ENCODE measurements at regions not wholly inside any gene's neighbourhood (a gene's known extent, or its start where the extent isn't known, plus 50 kb on each side); places are given as distances from the start of the nearest gene placed in this dataset.

DNA sequence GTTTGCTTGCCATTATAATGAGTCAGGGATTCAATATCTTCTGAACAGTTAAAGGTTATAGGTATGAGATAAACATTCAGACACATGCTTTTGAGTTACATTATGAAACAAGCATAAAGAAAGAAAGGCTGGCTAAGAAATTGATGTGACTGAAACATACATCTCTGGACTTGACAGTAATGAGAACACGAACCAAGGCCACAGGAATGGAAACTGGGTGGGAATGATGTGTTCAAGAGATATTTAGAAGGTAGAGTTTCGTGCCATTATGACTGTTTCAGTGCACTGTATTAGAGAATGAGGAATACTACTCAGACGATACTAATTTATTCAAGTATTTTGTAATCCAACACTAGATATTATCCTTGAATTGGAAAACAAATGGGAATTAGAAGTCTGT lies 332.1 kb upstream of the MAGI2 start:
- Mint-ChIP-seq H3K4me3 (no peak overlapping the region), H3K9me3 (peaks cover 0 to 11% (median 3%) of the 10 kb centered on the region in 7 donors), H3K27ac (no peak overlapping the region), H3K4me1 (no peaks in the 10 kb centered on the region), H3K36me3 (no peaks in the 10 kb centered on the region), H3K27me3 (no peaks in the 10 kb centered on the region)
- Histone ChIP-seq H3K36me3 (ENCODE audit: control insufficient read depth, insufficient read depth, low read length) (no peaks in the 10 kb centered on the region), H3K27ac (ENCODE audit: insufficient read depth, low read length, poor library complexity, severe bottlenecking) (no peak overlapping the region), H3K4me1 (ENCODE audit: control insufficient read depth, insufficient read depth, low read length, poor library complexity, severe bottlenecking) (no peaks in the 10 kb centered on the region), H3K4me3 (ENCODE audit: low read depth, low read length) (no peak overlapping the region), H3K9me3 (ENCODE audit: control insufficient read depth in 2 of 2, low read length in 2 of 2) (peaks cover 0 to 5% of the 10 kb centered on the region in 2 experiments), H3K27me3 (ENCODE audit: control insufficient read depth, insufficient read depth, low read length) (no peaks in the 10 kb centered on the region)
- ATAC-seq (ENCODE audit: low read depth in 2 of 2), result no peak
- no peak for DNase-seq

DNA sequence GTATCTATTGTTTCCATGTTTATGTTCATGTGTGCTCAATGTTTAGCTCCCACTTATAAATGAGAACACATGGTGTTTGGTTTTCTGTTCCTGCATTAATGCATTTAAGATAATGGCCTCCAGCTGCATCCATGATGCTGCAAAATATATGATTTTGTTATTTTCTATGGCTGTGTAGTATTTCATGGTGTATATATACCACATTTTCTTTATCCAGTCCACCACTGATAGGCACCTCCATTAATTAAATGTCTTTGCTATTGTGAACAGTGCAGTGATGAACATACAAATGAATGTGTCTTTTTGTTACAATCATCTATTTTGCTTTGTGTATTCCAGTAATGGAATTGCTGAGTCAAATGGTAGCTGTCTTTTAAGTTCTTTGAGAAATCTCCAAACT lies 329.4 kb upstream of the MAGI2 start:
- Histone ChIP-seq H3K27ac (ENCODE audit: insufficient read depth, low read length, poor library complexity, severe bottlenecking) (no peak overlapping the region), H3K27me3 (ENCODE audit: control insufficient read depth, insufficient read depth, low read length) (no peaks in the 10 kb centered on the region), H3K36me3 (ENCODE audit: control insufficient read depth, insufficient read depth, low read length) (no peaks in the 10 kb centered on the region), H3K9me3 (ENCODE audit: control insufficient read depth in 2 of 2, low read length in 2 of 2) (peaks cover 0 to 5% of the 10 kb centered on the region in 2 experiments), H3K4me1 (ENCODE audit: control insufficient read depth, insufficient read depth, low read length, poor library complexity, severe bottlenecking) (no peaks in the 10 kb centered on the region), H3K4me3 (ENCODE audit: low read depth, low read length) (no peak overlapping the region)
- Mint-ChIP-seq H3K4me3 (no peak overlapping the region), H3K27me3 (no peaks in the 10 kb centered on the region), H3K9me3 (peaks cover 0 to 11% (median 3%) of the 10 kb centered on the region in 7 donors), H3K27ac (no peak overlapping the region), H3K4me1 (no peaks in the 10 kb centered on the region), H3K36me3 (no peaks in the 10 kb centered on the region)
- ATAC-seq (ENCODE audit: low read depth in 2 of 2) (no peak), DNase-seq (no peak)

GRCh38 chr7:79782256-79782655 lies 328.8 kb upstream of the MAGI2 start:
- H3K27me3 Mint-ChIP-seq, result no peaks in the 10 kb centered on the region
- H3K36me3 Mint-ChIP-seq, result no peaks in the 10 kb centered on the region
- H3K4me1 Mint-ChIP-seq, result no peaks in the 10 kb centered on the region
- ATAC-seq (ENCODE audit: low read depth in 2 of 2) (no peak), DNase-seq (no peak)
- Histone ChIP-seq H3K27me3 (ENCODE audit: control insufficient read depth, insufficient read depth, low read length) (no peaks in the 10 kb centered on the region), H3K4me3 (ENCODE audit: low read depth, low read length) (no peak overlapping the region), H3K4me1 (ENCODE audit: control insufficient read depth, insufficient read depth, low read length, poor library complexity, severe bottlenecking) (no peaks in the 10 kb centered on the region), H3K9me3 (ENCODE audit: control insufficient read depth in 2 of 2, low read length in 2 of 2) (peaks cover 0 to 5% of the 10 kb centered on the region in 2 experiments), H3K36me3 (ENCODE audit: control insufficient read depth, insufficient read depth, low read length) (no peaks in the 10 kb centered on the region), H3K27ac (ENCODE audit: insufficient read depth, low read length, poor library complexity, severe bottlenecking) (no peak overlapping the region)
- no peak overlapping the region for H3K27ac Mint-ChIP-seq
- no peak overlapping the region for H3K4me3 Mint-ChIP-seq
- peaks cover 0 to 11% (median 3%) of the 10 kb centered on the region in 7 donors for H3K9me3 Mint-ChIP-seq

- H3K36me3 ChIP-seq (ENCODE audit: control insufficient read depth, insufficient read depth, low read length), result no peaks in the 10 kb centered on the region
- no peaks in the 10 kb centered on the region for H3K27me3 ChIP-seq (ENCODE audit: control insufficient read depth, insufficient read depth, low read length)
- H3K4me1 ChIP-seq (ENCODE audit: control insufficient read depth, insufficient read depth, low read length, poor library complexity, severe bottlenecking), result no peaks in the 10 kb centered on the region
- H3K27ac ChIP-seq (ENCODE audit: insufficient read depth, low read length, poor library complexity, severe bottlenecking), result no peak overlapping the region
- H3K4me1 Mint-ChIP-seq, result no peaks in the 10 kb centered on the region
- H3K27ac Mint-ChIP-seq, result no peak overlapping the region
- peaks cover 0 to 5% of the 10 kb centered on the region in 2 experiments for H3K9me3 ChIP-seq (ENCODE audit: control insufficient read depth in 2 of 2, low read length in 2 of 2)
- no peak overlapping the region for H3K4me3 Mint-ChIP-seq
- no peaks in the 10 kb centered on the region for H3K36me3 Mint-ChIP-seq
- no peak for DNase-seq
- H3K27me3 Mint-ChIP-seq, result no peaks in the 10 kb centered on the region
- H3K4me3 ChIP-seq (ENCODE audit: low read depth, low read length), result no peak overlapping the region
- ATAC-seq (ENCODE audit: low read depth in 2 of 2), result no peak
- H3K9me3 Mint-ChIP-seq, result peaks cover 0 to 11% (median 5%) of the 10 kb centered on the region in 7 donors
Measured at GRCh38 chr7:79781716-79782115, 328.2 kb upstream of the MAGI2 start.

DNA sequence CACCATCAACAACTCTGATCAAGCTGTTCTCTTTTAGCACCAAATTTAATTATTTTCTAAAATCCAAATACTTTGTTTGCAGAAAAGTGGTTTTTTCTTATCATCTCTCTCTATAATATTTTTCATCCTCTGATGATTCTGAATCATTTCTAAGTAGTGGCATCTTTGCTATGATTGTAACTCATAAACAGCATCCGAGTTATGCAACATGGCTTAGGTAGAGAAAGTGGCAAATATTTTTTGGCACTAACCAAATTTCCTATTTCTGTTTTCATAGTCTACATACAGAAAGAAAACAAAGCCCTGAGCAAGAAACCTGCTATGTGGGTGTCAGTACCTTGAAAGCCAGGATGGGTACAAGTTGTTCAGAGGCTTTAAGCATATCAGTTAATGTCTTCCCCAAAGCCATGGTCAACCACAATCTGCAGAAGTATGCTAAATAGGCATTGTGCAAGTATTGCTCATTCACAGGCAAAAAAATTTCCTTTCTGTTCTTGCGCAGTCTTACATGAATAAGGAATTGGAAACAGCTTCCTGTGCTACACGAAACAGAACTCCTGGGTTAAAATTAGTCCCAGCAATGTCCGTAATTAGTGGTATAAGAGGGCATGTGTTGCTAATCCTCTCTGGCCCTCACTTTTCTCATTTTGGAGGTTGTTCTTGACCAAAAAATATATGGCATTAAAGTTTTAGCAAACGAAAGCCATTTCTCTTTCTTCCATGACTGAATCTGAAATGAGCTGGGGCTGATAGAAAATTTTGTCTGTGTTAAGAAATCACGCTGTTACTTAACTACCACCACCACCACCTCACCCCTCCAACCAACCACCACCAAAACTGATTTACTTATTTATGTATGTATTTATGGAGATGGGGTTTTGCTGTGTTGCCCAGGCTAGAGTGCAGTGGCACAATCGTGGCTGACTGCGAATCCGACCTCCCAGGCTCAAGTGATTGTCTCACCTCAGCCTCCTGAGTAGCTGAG lies 325.6 kb upstream of the MAGI2 start:
- Histone ChIP-seq H3K4me3 (ENCODE audit: low read depth, low read length) (no peak overlapping the region), H3K9me3 (ENCODE audit: control insufficient read depth in 2 of 2, low read length in 2 of 2) (no peaks in the 10 kb centered on the region), H3K4me1 (ENCODE audit: control insufficient read depth, insufficient read depth, low read length, poor library complexity, severe bottlenecking) (no peaks in the 10 kb centered on the region), H3K27ac (ENCODE audit: insufficient read depth, low read length, poor library complexity, severe bottlenecking) (no peak overlapping the region), H3K27me3 (ENCODE audit: control insufficient read depth, insufficient read depth, low read length) (no peaks in the 10 kb centered on the region), H3K36me3 (ENCODE audit: control insufficient read depth, insufficient read depth, low read length) (no peaks in the 10 kb centered on the region)
- DNase-seq, result no peak
- no peak overlapping the region for H3K27ac Mint-ChIP-seq
- H3K36me3 Mint-ChIP-seq, result no peaks in the 10 kb centered on the region
- no peak overlapping the region for H3K4me3 Mint-ChIP-seq
- ATAC-seq (ENCODE audit: low read depth in 2 of 2), result no peak
- H3K9me3 Mint-ChIP-seq, result peaks cover 0 to 6% (median 5%) of the 10 kb centered on the region in 7 donors
- H3K27me3 Mint-ChIP-seq, result no peaks in the 10 kb centered on the region
- no peaks in the 10 kb centered on the region for H3K4me1 Mint-ChIP-seq

DNA sequence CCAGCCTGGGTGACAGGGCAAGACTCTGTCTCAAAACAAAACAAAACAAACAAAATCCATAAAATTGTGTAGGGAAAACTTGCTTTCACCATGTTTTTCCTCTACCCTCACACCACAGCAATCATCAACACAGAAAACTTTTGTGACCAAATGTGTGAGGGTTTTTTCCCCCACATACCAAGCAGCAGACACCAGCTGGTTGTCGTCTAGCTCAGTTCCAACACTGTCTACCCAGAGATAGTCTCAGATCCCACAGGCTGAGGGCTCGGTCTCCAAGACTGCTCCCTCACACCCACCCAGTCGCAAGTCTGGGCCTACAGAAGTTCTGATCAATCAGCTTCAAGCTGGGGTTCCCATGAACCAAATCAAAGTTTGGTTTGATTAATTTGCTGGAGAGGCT lies 322.4 kb upstream of the MAGI2 start:
- H3K9me3 ChIP-seq (ENCODE audit: control insufficient read depth in 2 of 2, low read length in 2 of 2), result no peaks in the 10 kb centered on the region
- H3K4me1 Mint-ChIP-seq, result no peaks in the 10 kb centered on the region
- H3K27ac Mint-ChIP-seq, result no peak overlapping the region
- ATAC-seq (ENCODE audit: low read depth in 2 of 2), result no peak
- no peak overlapping the region for H3K27ac ChIP-seq (ENCODE audit: insufficient read depth, low read length, poor library complexity, severe bottlenecking)
- no peaks in the 10 kb centered on the region for H3K4me1 ChIP-seq (ENCODE audit: control insufficient read depth, insufficient read depth, low read length, poor library complexity, severe bottlenecking)
- no peaks in the 10 kb centered on the region for H3K36me3 Mint-ChIP-seq
- peaks cover 0 to 5% (median 2%) of the 10 kb centered on the region in 7 donors for H3K9me3 Mint-ChIP-seq
- no peaks in the 10 kb centered on the region for H3K27me3 ChIP-seq (ENCODE audit: control insufficient read depth, insufficient read depth, low read length)
- H3K36me3 ChIP-seq (ENCODE audit: control insufficient read depth, insufficient read depth, low read length), result no peaks in the 10 kb centered on the region
- no peak overlapping the region for H3K4me3 Mint-ChIP-seq
- DNase-seq, result no peak
- H3K27me3 Mint-ChIP-seq, result no peaks in the 10 kb centered on the region
- H3K4me3 ChIP-seq (ENCODE audit: low read depth, low read length), result no peak overlapping the region

GRCh38 chr7:79774150-79774549 lies 320.7 kb upstream of the MAGI2 start:
- Mint-ChIP-seq H3K27me3 (no peaks in the 10 kb centered on the region), H3K4me1 (no peaks in the 10 kb centered on the region), H3K36me3 (no peaks in the 10 kb centered on the region), H3K9me3 (peaks cover 0 to 6% (median 2%) of the 10 kb centered on the region in 7 donors), H3K4me3 (no peak overlapping the region), H3K27ac (no peak overlapping the region)
- DNase-seq (no peak), ATAC-seq (ENCODE audit: low read depth in 2 of 2) (no peak)
- no peaks in the 10 kb centered on the region for H3K36me3 ChIP-seq (ENCODE audit: control insufficient read depth, insufficient read depth, low read length)
- H3K4me3 ChIP-seq (ENCODE audit: low read depth, low read length), result no peak overlapping the region
- no peaks in the 10 kb centered on the region for H3K4me1 ChIP-seq (ENCODE audit: control insufficient read depth, insufficient read depth, low read length, poor library complexity, severe bottlenecking)
- no peaks in the 10 kb centered on the region for H3K27me3 ChIP-seq (ENCODE audit: control insufficient read depth, insufficient read depth, low read length)
- peaks cover 0 to 1% of the 10 kb centered on the region in 2 experiments for H3K9me3 ChIP-seq (ENCODE audit: control insufficient read depth in 2 of 2, low read length in 2 of 2)
- H3K27ac ChIP-seq (ENCODE audit: insufficient read depth, low read length, poor library complexity, severe bottlenecking), result no peak overlapping the region

GRCh38 chr7:79770970-79771369 lies 317.5 kb upstream of the MAGI2 start:
- H3K27me3 ChIP-seq (ENCODE audit: control insufficient read depth, insufficient read depth, low read length), result no peaks in the 10 kb centered on the region
- no peaks in the 10 kb centered on the region for H3K36me3 ChIP-seq (ENCODE audit: control insufficient read depth, insufficient read depth, low read length)
- no peak overlapping the region for H3K4me3 ChIP-seq (ENCODE audit: low read depth, low read length)
- no peak overlapping the region for H3K27ac Mint-ChIP-seq
- H3K27ac ChIP-seq (ENCODE audit: insufficient read depth, low read length, poor library complexity, severe bottlenecking), result no peak overlapping the region
- H3K27me3 Mint-ChIP-seq, result no peaks in the 10 kb centered on the region
- peaks cover 0 to 3% (median 0%) of the 10 kb centered on the region in 7 donors for H3K9me3 Mint-ChIP-seq
- peaks cover 0 to 2% of the 10 kb centered on the region in 2 experiments for H3K9me3 ChIP-seq (ENCODE audit: control insufficient read depth in 2 of 2, low read length in 2 of 2)
- no peak for ATAC-seq (ENCODE audit: low read depth in 2 of 2)
- no peaks in the 10 kb centered on the region for H3K36me3 Mint-ChIP-seq
- H3K4me1 Mint-ChIP-seq, result no peaks in the 10 kb centered on the region
- no peak for DNase-seq
- no peak overlapping the region for H3K4me3 Mint-ChIP-seq
- no peaks in the 10 kb centered on the region for H3K4me1 ChIP-seq (ENCODE audit: control insufficient read depth, insufficient read depth, low read length, poor library complexity, severe bottlenecking)
